GM23248 (cell line): ENCODE measurements at regions not wholly inside any gene's neighbourhood (a gene's known extent, or its start where the extent isn't known, plus 50 kb on each side); places are given as distances from the start of the nearest gene placed in this dataset.

Experiments used
- EZH2 ChIP-seq: fragments of 200-600 bp; sonication (generic); IDR thresholded peaks from 2 replicates; pipeline ENCODE4 v1.6.1; 2018; ENCODE audit warnings: antibody characterized with exemption, mild to moderate bottlenecking; ENCODE audit not compliant: insufficient read depth, poor library complexity, severe bottlenecking
- EZH2phosphoT487 ChIP-seq: fragments of 200-600 bp; sonication (generic); IDR thresholded peaks from 2 replicates; pipeline ENCODE4 v1.6.1; 2018; ENCODE audit warnings: antibody characterized with exemption, moderate library complexity, mild to moderate bottlenecking, low read depth; ENCODE audit not compliant: insufficient read depth

- no peak for TF ChIP-seq EZH2
- TF ChIP-seq EZH2phosphoT487 = no peak
Observed at GRCh38 chr6:11425431-11425871, 112.1 kb upstream of the TMEM170B start.
